ENCODE measurements at regions not wholly inside any gene's neighbourhood (a gene's known extent, or its start where the extent isn't known, plus 50 kb on each side); places are given as distances from the start of the nearest gene placed in this dataset.

GRCh38 chr9:79973627-79974026, 401.9 kb downstream of the TLE4 start:
- no peak overlapping the region for H3K27ac ChIP-seq (ENCODE audit: control insufficient read depth, insufficient read depth, low read length)
- FAIRE-seq = no peak
- no peak overlapping the region for H3K4me3 ChIP-seq (ENCODE audit: control insufficient read depth in 2 of 3, extremely low read depth in 1 of 3, insufficient read depth in 2 of 3, low read depth in 1 of 3, low read length in 3 of 3)
- H3K4me2 ChIP-seq (ENCODE audit: control insufficient read depth, extremely low read depth, insufficient read depth, low read depth, low read length) = no peak overlapping the region
- peaks cover 6% of the 10 kb centered on the region for H3K27me3 ChIP-seq (ENCODE audit: control insufficient read depth, extremely low read depth, insufficient read depth, low read length)
- no peak for DNase-seq (ENCODE audit: low read depth, low spot score)
- TF ChIP-seq EZH2 (IDR thresholded peaks at IDR 0.05; ENCODE audit: low read length) = no peak
- TF ChIP-seq, protein P1, sequence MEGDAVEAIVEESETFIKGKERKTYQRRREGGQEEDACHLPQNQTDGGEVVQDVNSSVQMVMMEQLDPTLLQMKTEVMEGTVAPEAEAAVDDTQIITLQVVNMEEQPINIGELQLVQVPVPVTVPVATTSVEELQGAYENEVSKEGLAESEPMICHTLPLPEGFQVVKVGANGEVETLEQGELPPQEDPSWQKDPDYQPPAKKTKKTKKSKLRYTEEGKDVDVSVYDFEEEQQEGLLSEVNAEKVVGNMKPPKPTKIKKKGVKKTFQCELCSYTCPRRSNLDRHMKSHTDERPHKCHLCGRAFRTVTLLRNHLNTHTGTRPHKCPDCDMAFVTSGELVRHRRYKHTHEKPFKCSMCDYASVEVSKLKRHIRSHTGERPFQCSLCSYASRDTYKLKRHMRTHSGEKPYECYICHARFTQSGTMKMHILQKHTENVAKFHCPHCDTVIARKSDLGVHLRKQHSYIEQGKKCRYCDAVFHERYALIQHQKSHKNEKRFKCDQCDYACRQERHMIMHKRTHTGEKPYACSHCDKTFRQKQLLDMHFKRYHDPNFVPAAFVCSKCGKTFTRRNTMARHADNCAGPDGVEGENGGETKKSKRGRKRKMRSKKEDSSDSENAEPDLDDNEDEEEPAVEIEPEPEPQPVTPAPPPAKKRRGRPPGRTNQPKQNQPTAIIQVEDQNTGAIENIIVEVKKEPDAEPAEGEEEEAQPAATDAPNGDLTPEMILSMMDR (optimal IDR thresholded peaks at IDR 0.05 in 1 of 3, IDR thresholded peaks at IDR 0.05 in 1 of 3, conservative IDR thresholded peaks at IDR 0.05 in 1 of 3; ENCODE audit: extremely low read depth in 1 of 3, insufficient read depth in 2 of 3, low read length in 3 of 3) = no peak
- no peaks in the 10 kb centered on the region for H3K9me3 ChIP-seq (ENCODE audit: control insufficient read depth, low read depth, low read length)
- H2AFZ ChIP-seq (ENCODE audit: control insufficient read depth, low read length) = no peak overlapping the region
- no peaks in the 10 kb centered on the region for H3K4me1 ChIP-seq (ENCODE audit: control insufficient read depth, extremely low read depth, insufficient read depth, low read length)
- H3K9me1 ChIP-seq (ENCODE audit: control insufficient read depth, extremely low read depth, insufficient read depth, low read length) = no peaks in the 10 kb centered on the region
- H4K20me1 ChIP-seq (ENCODE audit: control insufficient read depth, extremely low read depth, insufficient read depth, low read length) = no peaks in the 10 kb centered on the region
- no peak overlapping the region for H3K9ac ChIP-seq (ENCODE audit: control insufficient read depth, extremely low read depth, insufficient read depth, low read length)
- no peaks in the 10 kb centered on the region for H3K79me2 ChIP-seq (ENCODE audit: control insufficient read depth, insufficient read depth, low read length)
- dilution Hi-C loops (cut with MboI; ENCODE audit: extremely low pct_ligation_motif_present, low sequenced_read_pairs) = no loop called here
- H3K36me3 ChIP-seq (ENCODE audit: control insufficient read depth in 2 of 2, extremely low read depth in 1 of 2, insufficient read depth in 2 of 2, low read length in 2 of 2) = no peaks in the 10 kb centered on the region

DNA sequence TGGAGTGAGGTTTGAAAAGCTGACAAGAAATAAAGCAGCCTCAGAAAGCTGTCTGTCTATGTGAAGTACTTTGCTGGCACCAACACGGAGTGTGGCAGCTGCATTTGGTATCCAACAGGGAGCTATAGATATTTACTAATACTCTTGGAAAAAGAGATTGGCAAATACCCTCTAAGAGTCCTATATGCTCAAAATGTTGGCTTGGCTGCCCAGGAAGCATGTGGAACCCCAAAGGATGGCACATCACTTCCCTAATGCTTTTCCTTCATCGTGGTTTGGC, 398.3 kb downstream of the TLE4 start:
- Histone ChIP-seq H3K4me1 (ENCODE audit: control insufficient read depth, extremely low read depth, insufficient read depth, low read length) (no peaks in the 10 kb centered on the region), H3K36me3 (ENCODE audit: control insufficient read depth in 2 of 2, extremely low read depth in 1 of 2, insufficient read depth in 2 of 2, low read length in 2 of 2) (no peaks in the 10 kb centered on the region), H3K27me3 (ENCODE audit: control insufficient read depth, extremely low read depth, insufficient read depth, low read length) (peaks cover 3% of the 10 kb centered on the region), H3K4me3 (ENCODE audit: control insufficient read depth in 2 of 3, extremely low read depth in 1 of 3, insufficient read depth in 2 of 3, low read depth in 1 of 3, low read length in 3 of 3) (no peak overlapping the region), H3K27ac (ENCODE audit: control insufficient read depth, insufficient read depth, low read length) (no peak overlapping the region), H3K79me2 (ENCODE audit: control insufficient read depth, insufficient read depth, low read length) (no peaks in the 10 kb centered on the region), H2AFZ (ENCODE audit: control insufficient read depth, low read length) (no peak overlapping the region), H3K9me3 (ENCODE audit: control insufficient read depth, low read depth, low read length) (no peaks in the 10 kb centered on the region), H4K20me1 (ENCODE audit: control insufficient read depth, extremely low read depth, insufficient read depth, low read length) (no peaks in the 10 kb centered on the region), H3K4me2 (ENCODE audit: control insufficient read depth, extremely low read depth, insufficient read depth, low read depth, low read length) (no peak overlapping the region), H3K9ac (ENCODE audit: control insufficient read depth, extremely low read depth, insufficient read depth, low read length) (no peak overlapping the region), H3K9me1 (ENCODE audit: control insufficient read depth, extremely low read depth, insufficient read depth, low read length) (no peaks in the 10 kb centered on the region)
- TF ChIP-seq, protein P1 (optimal IDR thresholded peaks at IDR 0.05 in 1 of 3, IDR thresholded peaks at IDR 0.05 in 1 of 3, conservative IDR thresholded peaks at IDR 0.05 in 1 of 3; ENCODE audit: extremely low read depth in 1 of 3, insufficient read depth in 2 of 3, low read length in 3 of 3) = no peak
- TF ChIP-seq EZH2 (IDR thresholded peaks at IDR 0.05; ENCODE audit: low read length) = no peak
- FAIRE-seq (no peak), DNase-seq (ENCODE audit: low read depth, low spot score) (no peak)
- dilution Hi-C loops (cut with MboI; ENCODE audit: extremely low pct_ligation_motif_present, low sequenced_read_pairs) = no loop called here
